ENCODE measurements at regions not wholly inside any gene's neighbourhood (a gene's known extent, or its start where the extent isn't known, plus 50 kb on each side); places are given as distances from the start of the nearest gene placed in this dataset.

- 83% methylated on average over 1 of the region's 4 CpGs; no CpG with 5 or more reads in 1 of the 2 experiments for WGBS, 2 experiments (ENCODE audit: insufficient coverage in 2 of 2)
- Histone ChIP-seq H3K36me3 (ENCODE audit: control insufficient read depth, insufficient read depth, low read length) (no peaks in the 10 kb centered on the region), H3K4me1 (ENCODE audit: control insufficient read depth, insufficient read depth, low read length, poor library complexity, severe bottlenecking) (peaks cover 15% of the 10 kb centered on the region), H3K9me3 (ENCODE audit: control insufficient read depth, low read length) (no peaks in the 10 kb centered on the region), H3K4me3 (ENCODE audit: extremely low read depth, insufficient read depth, low read length, poor library complexity, severe bottlenecking) (no peak overlapping the region), H3K27ac (ENCODE audit: low read depth, low read length, severe bottlenecking) (no peak overlapping the region)
These were observed 68.4 kb upstream of the UBL3 start for GRCh38 chr13:29918845-29919244.

DNA sequence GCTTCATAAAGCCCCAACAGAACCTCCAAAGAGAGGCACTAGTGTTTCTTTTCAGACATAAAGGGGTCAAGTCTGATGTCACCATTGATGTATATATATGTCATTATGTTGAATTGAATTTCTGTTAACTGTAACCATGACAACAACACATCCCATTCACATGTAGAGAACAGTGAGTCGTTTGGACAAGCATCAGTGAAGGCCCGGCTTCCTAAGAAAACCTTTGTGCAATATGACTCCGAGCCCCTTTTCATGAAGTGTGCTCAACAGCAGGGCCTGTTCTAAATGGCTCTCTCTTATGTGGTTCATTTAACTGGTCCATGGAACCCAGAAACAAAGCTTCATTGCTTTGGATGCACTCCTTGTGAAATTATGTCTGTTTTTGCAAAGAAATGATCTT is 67.2 kb upstream of the UBL3 start:
- H3K4me3 ChIP-seq (ENCODE audit: extremely low read depth, insufficient read depth, low read length, poor library complexity, severe bottlenecking), result no peak overlapping the region
- H3K36me3 ChIP-seq (ENCODE audit: control insufficient read depth, insufficient read depth, low read length), result no peaks in the 10 kb centered on the region
- no peaks in the 10 kb centered on the region for H3K9me3 ChIP-seq (ENCODE audit: control insufficient read depth, low read length)
- no peak overlapping the region for H3K27ac ChIP-seq (ENCODE audit: low read depth, low read length, severe bottlenecking)
- H3K4me1 ChIP-seq (ENCODE audit: control insufficient read depth, insufficient read depth, low read length, poor library complexity, severe bottlenecking), result peaks cover 5% of the 10 kb centered on the region
- WGBS, 2 experiments (ENCODE audit: insufficient coverage in 2 of 2), result 73 to 79% methylated on average over 3 of the region's 3 CpGs

DNA sequence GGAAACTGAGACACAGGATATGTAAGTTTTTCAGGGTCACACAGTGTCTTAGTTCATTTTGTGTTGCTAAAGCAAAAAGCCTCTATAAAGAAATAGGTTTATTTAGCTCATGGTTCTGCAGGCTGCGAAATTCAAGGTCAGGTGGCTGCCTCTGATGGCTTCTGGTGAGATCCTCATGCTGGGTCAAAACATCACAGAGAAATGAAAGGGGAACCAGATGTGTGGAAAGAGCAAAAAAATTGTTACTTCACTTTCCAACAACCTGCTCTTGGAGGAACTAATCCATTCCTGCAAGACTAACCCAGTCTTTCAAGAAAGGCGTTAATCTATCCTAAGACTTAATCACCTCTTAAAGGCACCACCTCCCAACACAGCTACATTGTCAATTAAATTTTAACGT is 64.2 kb upstream of the UBL3 start:
- Histone ChIP-seq H3K4me1 (ENCODE audit: control insufficient read depth, insufficient read depth, low read length, poor library complexity, severe bottlenecking) (peaks cover 7% of the 10 kb centered on the region), H3K36me3 (ENCODE audit: control insufficient read depth, insufficient read depth, low read length) (no peaks in the 10 kb centered on the region), H3K9me3 (ENCODE audit: control insufficient read depth, low read length) (no peaks in the 10 kb centered on the region), H3K27ac (ENCODE audit: low read depth, low read length, severe bottlenecking) (no peak overlapping the region), H3K4me3 (ENCODE audit: extremely low read depth, insufficient read depth, low read length, poor library complexity, severe bottlenecking) (no peak overlapping the region)
- 92 to 93% methylated on average over 2 to 3 of the region's 3 CpGs for WGBS, 2 experiments (ENCODE audit: insufficient coverage in 2 of 2)

- 87 to 100% methylated on average over 2 to 4 of the region's 7 CpGs for WGBS, 2 experiments (ENCODE audit: insufficient coverage in 2 of 2)
- no peak overlapping the region for H3K4me3 ChIP-seq (ENCODE audit: extremely low read depth, insufficient read depth, low read length, poor library complexity, severe bottlenecking)
- H3K27ac ChIP-seq (ENCODE audit: low read depth, low read length, severe bottlenecking), result no peak overlapping the region
- H3K36me3 ChIP-seq (ENCODE audit: control insufficient read depth, insufficient read depth, low read length), result no peaks in the 10 kb centered on the region
- H3K9me3 ChIP-seq (ENCODE audit: control insufficient read depth, low read length), result no peaks in the 10 kb centered on the region
- H3K4me1 ChIP-seq (ENCODE audit: control insufficient read depth, insufficient read depth, low read length, poor library complexity, severe bottlenecking), result peaks cover 7% of the 10 kb centered on the region
These were observed 61.5 kb upstream of the UBL3 start for GRCh38 chr13:29911781-29912418.

- Histone ChIP-seq H3K4me1 (ENCODE audit: control insufficient read depth, insufficient read depth, low read length, poor library complexity, severe bottlenecking) (peaks cover 7% of the 10 kb centered on the region), H3K36me3 (ENCODE audit: control insufficient read depth, insufficient read depth, low read length) (no peaks in the 10 kb centered on the region), H3K9me3 (ENCODE audit: control insufficient read depth, low read length) (no peaks in the 10 kb centered on the region), H3K4me3 (ENCODE audit: extremely low read depth, insufficient read depth, low read length, poor library complexity, severe bottlenecking) (no peak overlapping the region), H3K27ac (ENCODE audit: low read depth, low read length, severe bottlenecking) (no peak overlapping the region)
- WGBS, 2 experiments (ENCODE audit: insufficient coverage in 2 of 2), result 81% methylated on average over 2 of the region's 3 CpGs; no CpG with 5 or more reads in 1 of the 2 experiments
These were observed 59.7 kb upstream of the UBL3 start for GRCh38 chr13:29909975-29910674.

DNA sequence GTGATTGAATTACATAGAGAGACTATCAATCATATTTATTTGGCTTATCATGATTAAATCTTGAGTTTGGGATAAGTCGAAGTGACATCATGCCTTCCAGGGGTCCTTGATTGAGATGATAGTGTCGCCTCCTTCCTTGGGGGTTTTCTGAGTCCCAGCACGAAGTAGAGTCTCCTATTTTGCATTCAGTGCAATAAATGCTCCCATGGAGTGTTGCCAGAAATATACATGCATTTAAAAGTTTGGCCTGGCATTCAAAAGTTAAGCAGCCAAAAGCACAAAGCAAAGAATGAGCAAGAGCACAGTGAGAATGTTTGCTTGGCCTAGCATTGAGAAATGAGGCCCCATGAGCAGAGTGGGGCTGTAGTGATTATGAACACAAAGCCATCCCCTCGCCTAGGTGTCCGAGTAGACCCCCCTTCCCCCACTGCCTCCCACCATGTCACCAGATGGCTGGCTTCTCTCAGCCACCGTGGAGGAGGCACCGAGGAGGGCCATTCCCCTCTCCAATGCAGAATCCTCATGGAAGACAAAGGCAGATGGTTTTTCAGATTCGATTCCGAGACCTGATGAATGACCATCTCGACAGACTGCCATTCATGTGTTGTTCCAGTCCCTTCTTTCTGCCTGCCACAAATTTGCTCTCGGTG is 58.8 kb upstream of the UBL3 start:
- H3K4me3 ChIP-seq (ENCODE audit: extremely low read depth, insufficient read depth, low read length, poor library complexity, severe bottlenecking), result no peak overlapping the region
- H3K4me1 ChIP-seq (ENCODE audit: control insufficient read depth, insufficient read depth, low read length, poor library complexity, severe bottlenecking), result peaks cover 7% of the 10 kb centered on the region
- H3K9me3 ChIP-seq (ENCODE audit: control insufficient read depth, low read length), result no peaks in the 10 kb centered on the region
- no peaks in the 10 kb centered on the region for H3K36me3 ChIP-seq (ENCODE audit: control insufficient read depth, insufficient read depth, low read length)
- no peak overlapping the region for H3K27ac ChIP-seq (ENCODE audit: low read depth, low read length, severe bottlenecking)
- 80 to 84% methylated on average over 9 to 10 of the region's 11 CpGs for WGBS, 2 experiments (ENCODE audit: insufficient coverage in 2 of 2)

- 83% methylated on average over 2 to 3 of the region's 8 CpGs for WGBS, 2 experiments (ENCODE audit: insufficient coverage in 2 of 2)
- Histone ChIP-seq H3K9me3 (ENCODE audit: control insufficient read depth, low read length) (no peaks in the 10 kb centered on the region), H3K27ac (ENCODE audit: low read depth, low read length, severe bottlenecking) (no peak overlapping the region), H3K4me3 (ENCODE audit: extremely low read depth, insufficient read depth, low read length, poor library complexity, severe bottlenecking) (no peak overlapping the region), H3K4me1 (ENCODE audit: control insufficient read depth, insufficient read depth, low read length, poor library complexity, severe bottlenecking) (peaks cover 7% of the 10 kb centered on the region), H3K36me3 (ENCODE audit: control insufficient read depth, insufficient read depth, low read length) (no peaks in the 10 kb centered on the region)
These were observed 58.1 kb upstream of the UBL3 start for GRCh38 chr13:29908416-29909080.

- Histone ChIP-seq H3K4me1 (ENCODE audit: control insufficient read depth, insufficient read depth, low read length, poor library complexity, severe bottlenecking) (peaks cover 10% of the 10 kb centered on the region), H3K4me3 (ENCODE audit: extremely low read depth, insufficient read depth, low read length, poor library complexity, severe bottlenecking) (no peak overlapping the region), H3K36me3 (ENCODE audit: control insufficient read depth, insufficient read depth, low read length) (no peaks in the 10 kb centered on the region), H3K27ac (ENCODE audit: low read depth, low read length, severe bottlenecking) (no peak overlapping the region), H3K9me3 (ENCODE audit: control insufficient read depth, low read length) (no peaks in the 10 kb centered on the region)
- 90 to 93% methylated on average over 6 of the region's 8 CpGs for WGBS, 2 experiments (ENCODE audit: insufficient coverage in 2 of 2)
These were observed 57.3 kb upstream of the UBL3 start for GRCh38 chr13:29907670-29908069.

DNA sequence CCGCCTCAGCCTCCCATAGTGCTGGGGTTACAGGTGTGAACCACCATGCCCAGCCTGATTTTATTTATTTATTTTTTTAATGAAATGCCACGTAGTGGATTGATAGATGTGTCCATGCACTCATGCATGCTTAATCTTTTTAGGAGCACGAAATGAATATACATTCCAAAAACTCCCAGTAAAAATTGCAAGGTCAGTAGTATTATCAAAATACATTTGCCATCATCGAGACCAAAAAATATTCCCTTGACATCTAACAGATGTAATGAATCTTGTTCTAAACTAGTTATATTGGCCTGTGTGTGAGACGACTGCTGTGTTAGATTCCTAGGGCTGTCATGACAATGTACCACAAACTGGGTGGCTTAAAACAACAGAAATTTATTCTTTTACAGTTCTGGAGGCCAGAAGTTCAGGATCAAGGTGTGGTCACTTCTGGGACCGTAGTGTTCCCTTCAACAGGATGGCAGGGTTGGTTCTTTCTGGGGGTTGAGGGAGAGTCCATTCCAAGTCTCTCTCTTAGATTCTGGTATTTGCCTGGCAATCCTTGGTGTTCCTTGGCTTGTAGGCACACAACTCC is 56.1 kb upstream of the UBL3 start:
- Histone ChIP-seq H3K9me3 (ENCODE audit: control insufficient read depth, low read length) (no peaks in the 10 kb centered on the region), H3K4me3 (ENCODE audit: extremely low read depth, insufficient read depth, low read length, poor library complexity, severe bottlenecking) (no peak overlapping the region), H3K4me1 (ENCODE audit: control insufficient read depth, insufficient read depth, low read length, poor library complexity, severe bottlenecking) (peaks cover 19% of the 10 kb centered on the region), H3K36me3 (ENCODE audit: control insufficient read depth, insufficient read depth, low read length) (no peaks in the 10 kb centered on the region), H3K27ac (ENCODE audit: low read depth, low read length, severe bottlenecking) (no peak overlapping the region)
- 95% methylated on average over 4 of the region's 6 CpGs; no CpG with 5 or more reads in 1 of the 2 experiments for WGBS, 2 experiments (ENCODE audit: insufficient coverage in 2 of 2)

DNA sequence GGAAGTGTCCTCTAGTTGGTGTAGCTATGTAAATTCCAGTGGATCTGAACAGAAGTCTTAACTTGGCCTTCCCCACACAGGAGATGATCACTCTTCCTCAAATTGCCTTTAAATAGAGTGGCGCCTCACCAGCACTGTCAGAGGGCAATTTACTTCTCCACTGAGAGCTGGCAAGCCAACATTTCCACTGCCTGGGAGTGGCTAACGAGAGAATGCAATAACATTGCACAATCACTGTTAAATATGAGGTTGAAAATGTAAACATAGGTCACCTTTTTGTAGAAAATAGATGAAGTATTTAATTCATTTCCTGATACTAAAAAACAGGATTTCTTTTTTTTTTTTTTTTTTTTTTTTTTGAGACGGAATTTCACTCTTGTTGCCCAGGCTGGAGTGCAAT is 55.4 kb upstream of the UBL3 start:
- H3K9me3 ChIP-seq (ENCODE audit: control insufficient read depth, low read length), result peaks cover 5% of the 10 kb centered on the region
- WGBS, 2 experiments (ENCODE audit: insufficient coverage in 2 of 2), result 78 to 93% methylated on average over 1 to 2 of the region's 3 CpGs
- H3K4me3 ChIP-seq (ENCODE audit: extremely low read depth, insufficient read depth, low read length, poor library complexity, severe bottlenecking), result no peak overlapping the region
- no peaks in the 10 kb centered on the region for H3K36me3 ChIP-seq (ENCODE audit: control insufficient read depth, insufficient read depth, low read length)
- no peak overlapping the region for H3K27ac ChIP-seq (ENCODE audit: low read depth, low read length, severe bottlenecking)
- H3K4me1 ChIP-seq (ENCODE audit: control insufficient read depth, insufficient read depth, low read length, poor library complexity, severe bottlenecking), result peaks cover 19% of the 10 kb centered on the region
